ENCODE measurements at regions not wholly inside any gene's neighbourhood (a gene's known extent, or its start where the extent isn't known, plus 50 kb on each side); places are given as distances from the start of the nearest gene placed in this dataset.

- no peak overlapping the region for H3K9ac ChIP-seq (ENCODE audit: low read length)
- H3K9me3 ChIP-seq (ENCODE audit: insufficient read depth, low read length) = no peaks in the 10 kb centered on the region
- TF ChIP-seq CTCF (IDR thresholded peaks at IDR 0.05; ENCODE audit: insufficient read depth, low read length, poor library complexity, severe bottlenecking) (no peak), EZH2phosphoT487 (conservative IDR thresholded peaks at IDR 0.05; ENCODE audit: low read length) (no peak)
Measured at GRCh38 chr2:103859238-103859637, 994.7 kb upstream of the POU3F3 start.

GRCh38 chr2:103860016-103860415 is 993.9 kb upstream of the POU3F3 start:
- Histone ChIP-seq H3K9me3 (ENCODE audit: insufficient read depth, low read length) (no peaks in the 10 kb centered on the region), H4K20me1 (ENCODE audit: low read depth, low read length) (no peaks in the 10 kb centered on the region), H2AFZ (ENCODE audit: low read depth, low read length, severe bottlenecking) (no peak overlapping the region), H3K27me3 (ENCODE audit: low read length) (no peaks in the 10 kb centered on the region), H3K9ac (ENCODE audit: low read length) (no peak overlapping the region), H3K79me2 (ENCODE audit: insufficient read depth, low read length) (no peaks in the 10 kb centered on the region), H3K36me3 (ENCODE audit: low read length) (no peaks in the 10 kb centered on the region), H3K4me3 (ENCODE audit: insufficient read depth, low read length, poor library complexity, severe bottlenecking) (no peak overlapping the region), H3F3A (ENCODE audit: insufficient read depth) (no peaks in the 10 kb centered on the region), H3K4me2 (ENCODE audit: low read depth, low read length, poor library complexity, severe bottlenecking) (no peak overlapping the region), H3K9me2 (replicated peaks; ENCODE audit: insufficient read depth, low read length) (no peaks in the 10 kb centered on the region), H3K27ac (ENCODE audit: low read depth, low read length) (no peak overlapping the region)
- no peak for TF ChIP-seq EZH2phosphoT487 (conservative IDR thresholded peaks at IDR 0.05; ENCODE audit: low read length)
- TF ChIP-seq CTCF (IDR thresholded peaks at IDR 0.05; ENCODE audit: insufficient read depth, low read length, poor library complexity, severe bottlenecking) = no peak

More at GRCh38 chr2:103859238-103859637, 994.7 kb upstream of the POU3F3 start:
- Histone ChIP-seq H3F3A (ENCODE audit: insufficient read depth) (no peaks in the 10 kb centered on the region), H3K79me2 (ENCODE audit: insufficient read depth, low read length) (no peaks in the 10 kb centered on the region), H3K4me2 (ENCODE audit: low read depth, low read length, poor library complexity, severe bottlenecking) (no peak overlapping the region), H3K27me3 (ENCODE audit: low read length) (no peaks in the 10 kb centered on the region), H3K4me3 (ENCODE audit: insufficient read depth, low read length, poor library complexity, severe bottlenecking) (no peak overlapping the region), H4K20me1 (ENCODE audit: low read depth, low read length) (no peaks in the 10 kb centered on the region), H3K36me3 (ENCODE audit: low read length) (no peaks in the 10 kb centered on the region), H3K27ac (ENCODE audit: low read depth, low read length) (no peak overlapping the region), H3K9me2 (replicated peaks; ENCODE audit: insufficient read depth, low read length) (no peaks in the 10 kb centered on the region), H2AFZ (ENCODE audit: low read depth, low read length, severe bottlenecking) (no peak overlapping the region)

- H3K36me3 ChIP-seq (ENCODE audit: low read length) = no peaks in the 10 kb centered on the region
- no peaks in the 10 kb centered on the region for H3K9me3 ChIP-seq (ENCODE audit: insufficient read depth, low read length)
- H3K27ac ChIP-seq (ENCODE audit: low read depth, low read length) = no peak overlapping the region
- H3K4me2 ChIP-seq (ENCODE audit: low read depth, low read length, poor library complexity, severe bottlenecking) = no peak overlapping the region
- no peaks in the 10 kb centered on the region for H3K27me3 ChIP-seq (ENCODE audit: low read length)
- H4K20me1 ChIP-seq (ENCODE audit: low read depth, low read length) = no peaks in the 10 kb centered on the region
- H3K4me3 ChIP-seq (ENCODE audit: insufficient read depth, low read length, poor library complexity, severe bottlenecking) = no peak overlapping the region
- H3K79me2 ChIP-seq (ENCODE audit: insufficient read depth, low read length) = no peaks in the 10 kb centered on the region
- no peaks in the 10 kb centered on the region for H3K9me2 ChIP-seq (replicated peaks; ENCODE audit: insufficient read depth, low read length)
- TF ChIP-seq EZH2phosphoT487 (conservative IDR thresholded peaks at IDR 0.05; ENCODE audit: low read length) (no peak), CTCF (IDR thresholded peaks at IDR 0.05; ENCODE audit: insufficient read depth, low read length, poor library complexity, severe bottlenecking) (no peak)
- no peak overlapping the region for H3K9ac ChIP-seq (ENCODE audit: low read length)
- no peaks in the 10 kb centered on the region for H3F3A ChIP-seq (ENCODE audit: insufficient read depth)
- H2AFZ ChIP-seq (ENCODE audit: low read depth, low read length, severe bottlenecking) = no peak overlapping the region
Measured at GRCh38 chr2:103868396-103868795, 985.5 kb upstream of the POU3F3 start.
